GM19035 (cell line): ENCODE measurements at regions not wholly inside any gene's neighbourhood (a gene's known extent, or its start where the extent isn't known, plus 50 kb on each side); places are given as distances from the start of the nearest gene placed in this dataset.
"Not testable (repeated sequence)": the region's sequence is repeated elsewhere in the genome, so short reads cannot be mapped to it uniquely, and the experiment has no call there.

Experiments used
- ATAC-seq: cut with Tn5 transposase; IDR thresholded peaks from one replicate; pipeline ENCODE4 v1.9.1; 2021; ENCODE audit not compliant: unreplicated experiment

GRCh38 chr9:109653470-109653869, 126.5 kb upstream of the PALM2AKAP2 start:
- ATAC-seq: no peak

DNA sequence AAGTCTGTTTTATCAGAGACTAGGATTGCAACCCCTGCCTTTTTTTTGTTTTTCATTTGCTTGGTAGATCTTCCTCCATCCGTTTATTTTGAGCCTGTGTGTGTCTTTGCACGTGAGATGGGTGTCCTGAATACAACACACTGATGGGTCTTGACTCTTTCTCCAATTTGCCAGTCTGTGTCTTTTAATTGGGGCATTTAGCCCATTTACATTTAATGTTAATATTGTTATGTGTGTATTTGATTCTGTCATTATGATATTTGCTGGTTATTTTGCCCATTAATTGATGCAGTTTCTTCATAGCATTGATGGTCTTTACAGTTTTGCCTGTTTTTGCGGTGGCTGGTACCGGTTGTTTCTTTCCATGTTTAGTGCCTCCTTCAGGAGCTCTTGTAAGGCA, 116.0 kb upstream of the PALM2AKAP2 start:
- not testable (repeated sequence) for ATAC-seq

GRCh38 chr9:109665736-109666135, 114.3 kb upstream of the PALM2AKAP2 start:
- ATAC-seq: not testable (repeated sequence)

DNA sequence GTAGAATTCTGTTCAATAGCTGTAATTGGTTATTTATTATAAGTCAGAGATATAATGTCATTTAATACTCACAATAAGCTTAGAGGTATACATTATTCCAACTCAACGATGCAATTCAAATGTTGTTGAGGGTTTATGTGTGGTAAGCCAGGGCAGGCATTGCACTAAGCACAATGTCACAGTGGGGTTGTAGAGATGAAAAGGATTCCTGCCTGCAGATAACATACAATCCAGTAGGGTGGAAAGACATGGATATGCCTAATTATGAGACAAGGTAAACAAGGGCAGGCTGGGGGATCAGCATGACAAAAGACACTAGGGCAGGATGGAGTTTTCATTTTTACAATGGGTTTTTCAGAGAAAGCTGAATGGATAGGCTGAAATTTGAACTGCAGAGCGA, 98.7 kb upstream of the PALM2AKAP2 start:
- ATAC-seq: no peak

DNA sequence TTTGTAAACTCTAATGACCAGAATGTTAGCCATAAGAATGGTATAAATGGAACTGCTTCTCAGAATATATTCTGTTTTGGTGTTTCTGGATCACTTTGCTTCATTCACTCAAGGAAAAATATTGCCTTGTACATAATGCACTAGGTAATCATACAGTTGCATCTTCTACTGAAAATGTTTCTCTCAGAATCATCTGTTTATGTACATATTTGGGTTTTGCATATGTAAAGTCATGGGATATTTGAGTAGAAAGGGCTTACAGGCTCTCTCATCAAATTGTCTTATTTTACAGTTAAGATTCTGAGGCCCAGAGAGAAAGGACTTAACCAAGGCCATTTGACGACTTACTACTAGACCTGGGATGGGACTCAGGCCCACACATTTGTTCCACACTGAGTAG, 97.8 kb upstream of the PALM2AKAP2 start:
- ATAC-seq: no peak

- no peak for ATAC-seq
Observed at GRCh38 chr9:109683521-109683920, 96.5 kb upstream of the PALM2AKAP2 start.

DNA sequence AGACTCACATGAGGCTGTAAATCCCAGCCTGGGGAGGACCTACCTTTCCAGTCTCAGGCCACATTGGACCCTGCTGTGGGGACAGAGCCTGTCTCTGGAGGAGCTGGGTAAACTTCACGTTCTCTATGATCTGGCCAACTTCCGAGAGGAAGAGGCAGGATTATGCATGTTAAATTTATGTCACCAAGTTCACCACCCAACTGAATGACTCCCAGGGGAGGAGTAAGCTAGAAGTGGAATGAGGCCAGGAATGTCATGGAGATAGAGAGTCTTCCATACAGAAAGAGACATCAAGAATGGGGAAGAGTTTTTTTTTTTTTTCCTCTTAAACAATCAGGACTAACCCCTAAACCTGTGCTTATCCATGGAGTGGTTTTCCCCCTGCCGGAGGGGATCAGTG, 90.3 kb upstream of the PALM2AKAP2 start:
- ATAC-seq: no peak

DNA sequence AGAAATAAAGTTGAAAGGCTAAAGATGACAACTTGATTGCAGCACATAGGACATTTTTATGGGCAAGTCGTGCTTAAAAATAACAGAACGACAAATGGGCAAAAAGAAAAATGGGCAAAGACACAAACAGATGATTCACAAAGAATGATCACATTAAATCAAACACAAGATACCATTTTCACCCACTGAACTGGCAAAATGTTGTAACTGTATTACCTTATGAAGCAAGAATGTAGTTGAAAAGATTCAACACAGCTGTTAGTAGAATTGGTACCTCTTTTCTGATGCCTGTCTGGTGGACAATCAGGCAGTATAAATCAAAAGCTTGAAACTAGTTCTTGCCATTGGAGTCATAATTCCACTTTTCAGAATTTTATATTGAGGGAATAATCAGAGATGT, 81.0 kb upstream of the PALM2AKAP2 start:
- no peak for ATAC-seq

DNA sequence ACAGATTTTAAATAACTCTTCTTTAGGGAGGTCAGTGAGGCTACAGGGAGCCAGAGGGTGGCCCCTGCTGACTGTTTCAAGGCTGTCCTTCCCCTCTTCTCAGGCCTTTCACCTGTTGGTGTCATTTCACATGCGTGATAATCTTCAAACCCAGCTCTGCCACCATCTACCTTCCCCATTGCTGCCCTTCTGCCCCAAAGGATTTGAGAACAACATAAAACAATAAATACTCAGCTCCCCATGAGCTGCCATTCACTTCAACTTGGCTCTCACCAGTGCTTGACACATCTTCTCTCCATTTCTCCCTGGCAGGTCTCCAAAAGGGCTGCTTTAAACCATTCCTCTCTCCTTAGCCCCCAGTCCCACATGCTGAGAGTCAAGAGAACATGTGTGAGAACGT, 75.5 kb upstream of the PALM2AKAP2 start:
- no peak for ATAC-seq

GRCh38 chr9:109705515-109705914, 74.5 kb upstream of the PALM2AKAP2 start:
- no peak for ATAC-seq

DNA sequence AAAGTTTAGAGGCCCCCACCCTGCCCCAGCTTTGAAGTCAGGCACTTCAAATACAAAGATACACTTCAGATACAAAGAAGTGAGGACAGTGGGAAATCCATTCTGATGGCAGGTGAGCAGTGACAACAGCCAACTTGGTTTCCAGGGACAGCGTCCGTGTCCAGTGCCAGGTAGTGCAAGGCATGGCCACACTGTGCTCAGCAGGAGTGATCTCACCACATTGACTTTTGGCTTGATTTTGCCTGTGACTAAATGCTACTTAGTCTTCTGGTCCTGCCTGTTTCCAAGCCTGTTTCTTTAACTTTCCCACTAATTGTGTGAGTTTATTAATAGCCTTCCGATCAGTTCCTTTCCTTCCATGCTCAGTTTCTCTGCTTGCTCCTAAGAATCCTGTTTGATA, 72.6 kb upstream of the PALM2AKAP2 start:
- ATAC-seq: no peak

- ATAC-seq: no peak
Observed at GRCh38 chr9:109708451-109708945, 71.5 kb upstream of the PALM2AKAP2 start.

DNA sequence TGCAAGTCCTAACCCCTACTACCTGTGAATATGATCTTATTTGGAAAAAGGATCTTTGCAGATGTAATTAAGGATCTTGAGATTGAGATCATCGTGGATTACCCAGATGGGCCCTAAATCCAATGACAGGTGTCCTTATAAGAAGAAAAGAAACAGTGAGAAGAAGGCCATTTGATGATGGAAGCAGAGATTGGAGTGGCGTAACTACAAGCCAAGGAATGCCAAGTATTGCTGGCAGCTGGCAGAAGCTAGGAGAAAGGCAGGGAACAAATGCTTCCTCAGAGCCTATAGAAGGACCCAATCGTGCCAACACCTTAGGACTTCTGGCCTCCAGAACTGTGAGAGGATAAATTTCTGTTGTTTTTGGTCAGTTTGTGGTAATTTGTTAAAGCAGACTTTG, 70.1 kb upstream of the PALM2AKAP2 start:
- ATAC-seq: no peak

- no peak for ATAC-seq
Observed at GRCh38 chr9:109710830-109711229, 69.2 kb upstream of the PALM2AKAP2 start.

DNA sequence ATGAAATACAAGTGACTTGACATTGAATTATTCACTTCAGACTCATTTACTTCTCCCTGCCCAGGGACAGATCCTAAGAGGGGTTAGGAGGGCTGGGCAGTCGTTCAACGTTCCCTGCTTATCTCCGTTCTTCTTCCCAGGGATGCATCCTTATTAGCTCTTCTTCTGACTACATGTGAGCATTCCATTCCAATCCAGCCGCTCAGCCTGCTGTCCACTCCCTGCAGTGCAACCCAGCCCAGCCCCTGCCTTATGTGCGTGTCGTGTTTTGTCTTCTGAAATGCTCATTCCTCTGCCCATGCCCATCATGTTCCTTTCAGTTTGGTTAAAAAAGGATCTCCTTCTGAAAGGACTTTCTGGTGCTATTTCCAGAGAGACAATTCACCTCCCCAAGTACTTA, 64.7 kb upstream of the PALM2AKAP2 start:
- ATAC-seq: no peak

GRCh38 chr9:109716631-109717030, 63.4 kb upstream of the PALM2AKAP2 start:
- no peak for ATAC-seq

- ATAC-seq: no peak
Observed at GRCh38 chr9:109717342-109717741, 62.7 kb upstream of the PALM2AKAP2 start.

DNA sequence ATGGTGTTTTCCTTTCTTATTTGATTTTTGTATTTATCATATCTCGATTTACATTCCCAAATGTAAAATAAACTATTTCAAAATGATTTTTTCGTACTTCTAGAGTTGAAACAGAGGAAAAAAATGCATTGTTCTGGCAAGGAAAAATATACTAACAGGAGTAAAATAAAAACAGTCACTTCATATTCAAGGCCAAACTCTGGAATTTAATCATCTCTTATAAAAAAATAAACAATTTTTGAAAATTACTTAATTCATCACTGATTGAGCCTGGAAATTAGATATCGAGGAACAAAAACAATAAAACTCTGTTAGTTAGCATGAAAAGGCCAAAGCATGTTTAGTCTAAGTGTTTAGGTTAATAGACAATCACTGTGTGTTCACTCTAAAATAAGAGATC, 61.1 kb upstream of the PALM2AKAP2 start:
- ATAC-seq: no peak

GRCh38 chr9:109721001-109721400, 59.0 kb upstream of the PALM2AKAP2 start:
- no peak for ATAC-seq

GRCh38 chr9:109722007-109722406, 58.0 kb upstream of the PALM2AKAP2 start:
- no peak for ATAC-seq

- no peak for ATAC-seq
Observed at GRCh38 chr9:109723781-109724180, 56.2 kb upstream of the PALM2AKAP2 start.

GRCh38 chr9:109725460-109725859, 54.5 kb upstream of the PALM2AKAP2 start:
- no peak for ATAC-seq

GRCh38 chr9:109726119-109726518, 53.9 kb upstream of the PALM2AKAP2 start:
- no peak for ATAC-seq
